ENCODE measurements at regions not wholly inside any gene's neighbourhood (a gene's known extent, or its start where the extent isn't known, plus 50 kb on each side); places are given as distances from the start of the nearest gene placed in this dataset.

DNA sequence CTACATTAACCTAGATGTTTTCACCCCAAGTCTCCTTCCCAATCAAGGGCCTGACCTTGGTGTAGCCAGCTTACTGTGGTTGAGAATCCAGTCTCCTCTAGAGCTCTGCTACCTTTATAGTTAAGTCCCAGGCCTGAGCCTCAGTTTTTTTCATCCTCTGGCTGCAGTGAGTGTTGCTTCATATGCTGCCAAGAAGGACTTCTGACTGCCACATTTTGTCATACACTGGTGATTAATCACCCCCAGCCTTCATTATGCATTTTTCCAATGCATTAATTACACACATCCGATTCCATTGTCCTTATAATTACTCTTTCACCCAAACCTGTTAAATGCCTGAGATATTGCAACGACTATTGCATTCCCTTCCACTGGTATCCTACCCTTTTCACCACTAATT, 66.3 kb upstream of the FGGY start:
- DNase-seq = no peak
- Histone ChIP-seq H3K36me3 (no peaks in the 10 kb centered on the region), H3K27ac (no peak overlapping the region), H3K4me1 (no peaks in the 10 kb centered on the region), H3K4me3 (no peak overlapping the region), H3K27me3 (replicated peaks in 1 of 7) (no peaks in the 10 kb centered on the region), H3K9me3 (no peaks in the 10 kb centered on the region)
- TF ChIP-seq, protein P1, sequence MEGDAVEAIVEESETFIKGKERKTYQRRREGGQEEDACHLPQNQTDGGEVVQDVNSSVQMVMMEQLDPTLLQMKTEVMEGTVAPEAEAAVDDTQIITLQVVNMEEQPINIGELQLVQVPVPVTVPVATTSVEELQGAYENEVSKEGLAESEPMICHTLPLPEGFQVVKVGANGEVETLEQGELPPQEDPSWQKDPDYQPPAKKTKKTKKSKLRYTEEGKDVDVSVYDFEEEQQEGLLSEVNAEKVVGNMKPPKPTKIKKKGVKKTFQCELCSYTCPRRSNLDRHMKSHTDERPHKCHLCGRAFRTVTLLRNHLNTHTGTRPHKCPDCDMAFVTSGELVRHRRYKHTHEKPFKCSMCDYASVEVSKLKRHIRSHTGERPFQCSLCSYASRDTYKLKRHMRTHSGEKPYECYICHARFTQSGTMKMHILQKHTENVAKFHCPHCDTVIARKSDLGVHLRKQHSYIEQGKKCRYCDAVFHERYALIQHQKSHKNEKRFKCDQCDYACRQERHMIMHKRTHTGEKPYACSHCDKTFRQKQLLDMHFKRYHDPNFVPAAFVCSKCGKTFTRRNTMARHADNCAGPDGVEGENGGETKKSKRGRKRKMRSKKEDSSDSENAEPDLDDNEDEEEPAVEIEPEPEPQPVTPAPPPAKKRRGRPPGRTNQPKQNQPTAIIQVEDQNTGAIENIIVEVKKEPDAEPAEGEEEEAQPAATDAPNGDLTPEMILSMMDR (IDR thresholded peaks at IDR 0.05 in 8 of 11, conservative IDR thresholded peaks at IDR 0.05 in 3 of 11) = no peak
- no peak for TF ChIP-seq POLR2A (IDR thresholded peaks at IDR 0.05)
- no peak for TF ChIP-seq POLR2AphosphoS5 (IDR thresholded peaks at IDR 0.05)
- WGBS, 5 donors = 83 to 95% (median 87%) methylated on average over 2 of the region's 2 CpGs
- intact Hi-C loops (cut with DNase I; ENCODE audit: low total_unique reads) = no loop called here

DNA sequence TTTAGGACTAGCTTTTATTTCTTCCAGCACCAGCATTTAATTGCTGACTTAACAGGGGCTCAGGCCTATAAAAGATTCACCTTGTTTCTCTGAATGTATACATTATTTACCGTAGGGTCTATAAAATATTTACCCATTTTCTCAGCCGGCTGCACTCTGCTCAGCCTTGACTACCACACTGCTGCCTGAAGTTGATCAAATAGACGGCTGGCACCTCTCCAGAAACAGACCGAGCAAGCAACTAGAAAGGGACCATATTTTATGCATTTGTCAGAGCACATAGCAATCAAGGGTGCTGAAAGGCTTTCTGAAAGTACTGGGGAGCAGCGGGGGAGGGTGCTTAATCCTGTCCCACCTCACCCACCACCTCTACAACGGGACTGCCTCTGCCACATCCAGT, 64.7 kb upstream of the FGGY start:
- Histone ChIP-seq H3K27me3 (replicated peaks in 1 of 7) (no peaks in the 10 kb centered on the region), H3K9me3 (no peaks in the 10 kb centered on the region), H3K4me1 (no peaks in the 10 kb centered on the region), H3K4me3 (no peak overlapping the region), H3K27ac (no peak overlapping the region), H3K36me3 (no peaks in the 10 kb centered on the region)
- intact Hi-C loops (cut with DNase I; ENCODE audit: low total_unique reads) = no loop called here
- DNase-seq = no peak
- TF ChIP-seq POLR2AphosphoS5 (IDR thresholded peaks at IDR 0.05) (no peak), POLR2A (IDR thresholded peaks at IDR 0.05) (no peak)
- TF ChIP-seq, protein P1 (IDR thresholded peaks at IDR 0.05 in 8 of 11, conservative IDR thresholded peaks at IDR 0.05 in 3 of 11) = no peak
- WGBS, 5 donors = 88 to 94% (median 89%) methylated on average over 6 of the region's 6 CpGs

DNA sequence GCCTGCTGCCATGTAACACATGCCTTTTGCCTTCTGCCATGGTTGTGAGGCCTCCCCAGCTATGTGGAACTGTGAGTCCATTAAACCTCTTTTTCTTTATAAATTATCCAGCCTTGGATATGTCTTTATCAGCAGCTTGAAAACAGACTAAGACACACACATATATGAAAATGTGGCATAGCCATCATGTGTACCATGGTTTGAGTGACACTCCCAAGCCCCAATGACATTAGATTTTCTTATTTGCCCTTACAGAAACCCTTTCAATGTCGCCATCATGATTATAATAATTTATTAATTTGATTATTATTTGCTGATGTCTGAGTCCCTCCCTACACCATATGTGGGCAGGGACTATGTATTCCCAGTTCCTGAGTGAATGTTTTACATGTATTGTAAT, 63.5 kb upstream of the FGGY start:
- H3K4me1 ChIP-seq = no peaks in the 10 kb centered on the region

DNA sequence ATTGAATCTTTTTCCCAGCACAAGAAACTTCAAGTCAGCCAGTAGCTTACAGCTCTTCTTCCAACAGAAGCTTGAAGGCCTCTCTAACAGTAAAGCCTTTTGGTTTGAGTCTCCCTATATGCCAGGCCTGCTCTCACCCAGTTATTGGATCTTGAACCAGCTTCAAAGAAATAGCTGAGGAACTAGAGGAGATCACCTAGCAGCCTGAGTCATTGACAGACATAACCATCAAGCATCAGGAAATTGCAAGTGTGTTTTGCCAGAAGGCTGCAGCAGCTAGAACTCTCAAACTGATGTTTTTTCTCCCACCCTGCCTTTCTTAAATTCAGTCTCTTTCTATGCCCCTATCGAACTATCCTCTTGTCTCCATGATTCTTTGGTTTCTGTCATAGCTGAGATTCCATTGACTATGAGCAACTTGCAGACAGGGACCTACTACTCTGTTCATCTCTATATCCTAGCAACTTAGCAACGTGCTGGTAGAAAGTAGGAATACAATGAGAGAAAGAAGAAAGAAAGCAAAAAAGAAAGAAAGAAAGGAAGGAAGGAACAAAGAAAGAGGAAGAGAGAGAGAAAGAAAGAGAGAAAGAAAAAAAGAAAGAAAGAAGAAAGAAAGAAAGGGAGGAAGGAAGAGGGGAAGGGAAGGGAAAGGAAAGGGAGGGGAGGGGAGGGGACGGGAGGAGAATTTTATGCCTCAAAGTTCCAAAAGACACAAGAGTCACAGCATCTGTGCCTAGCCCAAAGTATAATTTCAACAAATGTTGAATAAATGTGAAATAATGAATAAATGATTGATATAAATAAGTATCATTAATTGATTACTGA, 60.0 kb upstream of the FGGY start:
- Histone ChIP-seq H3K27me3 (replicated peaks in 1 of 7) (no peaks in the 10 kb centered on the region), H3K9me3 (no peaks in the 10 kb centered on the region), H3K4me1 (no peaks in the 10 kb centered on the region), H3K27ac (no peak overlapping the region), H3K4me3 (no peak overlapping the region), H3K36me3 (no peaks in the 10 kb centered on the region)
- TF ChIP-seq, protein P1 (IDR thresholded peaks at IDR 0.05 in 8 of 11, conservative IDR thresholded peaks at IDR 0.05 in 3 of 11) = no peak
- no peak for TF ChIP-seq POLR2A (IDR thresholded peaks at IDR 0.05)
- no peak for TF ChIP-seq POLR2AphosphoS5 (IDR thresholded peaks at IDR 0.05)
- WGBS, 5 donors = 64 to 78% (median 75%) methylated on average over 3 of the region's 3 CpGs
- intact Hi-C loops (cut with DNase I; ENCODE audit: low total_unique reads) = no loop called here
- no peak for DNase-seq

More for the DNA sequence above, 63.5 kb upstream of the FGGY start:
- Histone ChIP-seq H3K27me3 (replicated peaks in 1 of 7) (no peaks in the 10 kb centered on the region), H3K27ac (no peak overlapping the region), H3K4me3 (no peak overlapping the region), H3K36me3 (no peaks in the 10 kb centered on the region), H3K9me3 (no peaks in the 10 kb centered on the region)
- intact Hi-C loops (cut with DNase I; ENCODE audit: low total_unique reads) = no loop called here
- 85 to 97% (median 94%) methylated on average over 1 of the region's 1 CpG for WGBS, 5 donors
- no peak for DNase-seq
- no peak for TF ChIP-seq POLR2AphosphoS5 (IDR thresholded peaks at IDR 0.05)
- TF ChIP-seq, protein P1 (IDR thresholded peaks at IDR 0.05 in 8 of 11, conservative IDR thresholded peaks at IDR 0.05 in 3 of 11) = no peak
- TF ChIP-seq POLR2A (IDR thresholded peaks at IDR 0.05) = no peak

Data from spleen (tissue), 11 donors.